Calu3 (cell line): ENCODE measurements at regions not wholly inside any gene's neighbourhood (a gene's known extent, or its start where the extent isn't known, plus 50 kb on each side); places are given as distances from the start of the nearest gene placed in this dataset.

Experiments
- BruUV-seq: library from RNA; stranded (reverse); fragments of 400-500 nt; replicated peaks from 2 replicates; lab custom pipeline; 2021; lab: Mats Ljungman, UMichigan
- CTCF ChIA-PET: fragments of 300-600 bp; sonication (Branson Sonifier 250); formaldehyde crosslinking; loops from one replicate; lab custom pipeline; 2022; ENCODE audit warnings: antibody characterized with exemption; lab: Charles Lee
- DNase-seq: peaks from one replicate; pipeline ENCODE4 v3.0.0; 2022
- H3K27ac Mint-ChIP-seq: one replicate; pipeline ENCODE4 v1.8.0; 2022; ENCODE audit warnings: mixed read lengths; ENCODE audit not compliant: unreplicated experiment
- H3K27me3 Mint-ChIP-seq: one replicate; pipeline ENCODE4 v1.8.0; 2022; ENCODE audit warnings: mixed read lengths; ENCODE audit not compliant: unreplicated experiment
- H3K36me3 Mint-ChIP-seq: one replicate; pipeline ENCODE4 v1.8.0; 2022; ENCODE audit warnings: mild to moderate bottlenecking, moderate library complexity, mixed read lengths; ENCODE audit not compliant: insufficient read depth, unreplicated experiment
- H3K4me1 Mint-ChIP-seq: one replicate; pipeline ENCODE4 v1.8.0; 2022; ENCODE audit warnings: mild to moderate bottlenecking, low read depth, mixed read lengths; ENCODE audit not compliant: unreplicated experiment
- H3K4me3 Mint-ChIP-seq: one replicate; pipeline ENCODE4 v1.8.0; 2022; ENCODE audit warnings: mild to moderate bottlenecking, low read depth, moderate library complexity, mixed read lengths; ENCODE audit not compliant: unreplicated experiment
- H3K9me3 Mint-ChIP-seq: one replicate; pipeline ENCODE4 v1.8.0; 2022; ENCODE audit warnings: low read depth, mixed read lengths; ENCODE audit not compliant: unreplicated experiment
- intact Hi-C: fragments of 100-400 bp; cut with micrococcal nuclease; formaldehyde crosslinking; loops from one replicate; pipeline ENCODE4 v1.10.0; 2022; ENCODE audit not compliant: unreplicated experiment
- TF ChIP-seq, protein P1 (sequence below): fragments of 200-600 bp; IDR thresholded peaks from one replicate; pipeline ENCODE4 v1.8.0; 2022; ENCODE audit warnings: antibody characterized with exemption; ENCODE audit not compliant: unreplicated experiment

GRCh38 chr3:182435860-182436259 is 357.4 kb upstream of the ATP11B start:
- intact Hi-C loops: no loop called here
- Mint-ChIP-seq H3K4me1 (peaks cover 10% of the 10 kb centered on the region), H3K36me3 (no peaks in the 10 kb centered on the region), H3K27ac (no peak overlapping the region), H3K27me3 (no peaks in the 10 kb centered on the region), H3K4me3 (no peak overlapping the region), H3K9me3 (no peaks in the 10 kb centered on the region)
- CTCF ChIA-PET: no interaction called here
- DNase-seq: no peak
- BruUV-seq: no TSS peak
- TF ChIP-seq, protein P1, sequence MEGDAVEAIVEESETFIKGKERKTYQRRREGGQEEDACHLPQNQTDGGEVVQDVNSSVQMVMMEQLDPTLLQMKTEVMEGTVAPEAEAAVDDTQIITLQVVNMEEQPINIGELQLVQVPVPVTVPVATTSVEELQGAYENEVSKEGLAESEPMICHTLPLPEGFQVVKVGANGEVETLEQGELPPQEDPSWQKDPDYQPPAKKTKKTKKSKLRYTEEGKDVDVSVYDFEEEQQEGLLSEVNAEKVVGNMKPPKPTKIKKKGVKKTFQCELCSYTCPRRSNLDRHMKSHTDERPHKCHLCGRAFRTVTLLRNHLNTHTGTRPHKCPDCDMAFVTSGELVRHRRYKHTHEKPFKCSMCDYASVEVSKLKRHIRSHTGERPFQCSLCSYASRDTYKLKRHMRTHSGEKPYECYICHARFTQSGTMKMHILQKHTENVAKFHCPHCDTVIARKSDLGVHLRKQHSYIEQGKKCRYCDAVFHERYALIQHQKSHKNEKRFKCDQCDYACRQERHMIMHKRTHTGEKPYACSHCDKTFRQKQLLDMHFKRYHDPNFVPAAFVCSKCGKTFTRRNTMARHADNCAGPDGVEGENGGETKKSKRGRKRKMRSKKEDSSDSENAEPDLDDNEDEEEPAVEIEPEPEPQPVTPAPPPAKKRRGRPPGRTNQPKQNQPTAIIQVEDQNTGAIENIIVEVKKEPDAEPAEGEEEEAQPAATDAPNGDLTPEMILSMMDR: no peak

- no peaks in the 10 kb centered on the region for H3K36me3 Mint-ChIP-seq
- H3K4me3 Mint-ChIP-seq: no peak overlapping the region
- peaks cover 10% of the 10 kb centered on the region for H3K4me1 Mint-ChIP-seq
- H3K27ac Mint-ChIP-seq: no peak overlapping the region
- DNase-seq: no peak
- no peaks in the 10 kb centered on the region for H3K9me3 Mint-ChIP-seq
- CTCF ChIA-PET: no interaction called here
- intact Hi-C loops: no loop called here
- BruUV-seq: no TSS peak
- no peaks in the 10 kb centered on the region for H3K27me3 Mint-ChIP-seq
- TF ChIP-seq, protein P1: no peak
Observed at GRCh38 chr3:182436547-182436946, 356.8 kb upstream of the ATP11B start.

DNA sequence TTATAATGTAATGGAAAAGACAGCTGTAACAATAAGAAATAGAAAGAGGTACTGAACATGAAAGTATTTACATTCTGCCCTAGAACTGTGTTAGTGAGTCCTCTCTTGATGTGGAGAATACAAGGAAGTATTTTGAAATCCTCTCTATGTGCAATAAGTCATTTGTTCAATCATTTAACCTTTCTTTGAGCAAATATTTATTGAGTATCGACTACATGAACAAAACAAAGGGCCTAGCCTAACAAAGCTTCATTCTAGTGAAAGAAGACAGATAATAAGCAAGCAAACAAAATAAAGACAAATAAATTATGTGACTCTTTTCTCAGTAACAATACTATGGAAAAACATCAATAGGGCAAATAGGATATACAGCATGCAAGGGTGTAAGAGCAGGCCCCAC is 354.9 kb upstream of the ATP11B start:
- Mint-ChIP-seq H3K4me3 (no peak overlapping the region), H3K4me1 (peaks cover 10% of the 10 kb centered on the region), H3K27me3 (no peaks in the 10 kb centered on the region), H3K36me3 (no peaks in the 10 kb centered on the region), H3K9me3 (no peaks in the 10 kb centered on the region), H3K27ac (no peak overlapping the region)
- CTCF ChIA-PET: no interaction called here
- intact Hi-C loops: no loop called here
- TF ChIP-seq, protein P1: no peak
- no peak for DNase-seq
- no TSS peak for BruUV-seq

DNA sequence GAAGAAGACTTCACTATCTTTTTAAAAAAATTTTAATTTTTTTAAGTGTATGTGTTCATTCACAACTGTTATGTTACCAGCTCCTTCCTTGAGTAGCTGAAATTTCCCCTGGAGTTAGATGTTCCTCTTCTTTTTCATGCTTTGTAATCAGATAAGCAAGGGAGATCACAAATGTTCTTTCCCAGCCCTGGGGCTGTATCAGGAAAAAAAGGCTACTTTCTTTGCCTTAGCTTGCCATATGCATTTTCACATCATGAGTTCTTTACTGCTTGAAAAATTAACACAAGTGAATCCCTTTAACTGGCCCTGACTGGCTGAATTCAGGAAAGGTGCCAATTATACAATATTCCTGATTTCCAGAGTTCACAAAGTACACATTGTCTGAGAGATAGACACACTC is 353.2 kb upstream of the ATP11B start:
- CTCF ChIA-PET: no interaction called here
- TF ChIP-seq, protein P1: no peak
- Mint-ChIP-seq H3K27me3 (no peaks in the 10 kb centered on the region), H3K36me3 (no peaks in the 10 kb centered on the region), H3K4me1 (peaks cover 10% of the 10 kb centered on the region), H3K4me3 (no peak overlapping the region), H3K27ac (no peak overlapping the region), H3K9me3 (no peaks in the 10 kb centered on the region)
- BruUV-seq: no TSS peak
- intact Hi-C loops: no loop called here
- no peak for DNase-seq
